ENCODE measurements at regions not wholly inside any gene's neighbourhood (a gene's known extent, or its start where the extent isn't known, plus 50 kb on each side); places are given as distances from the start of the nearest gene placed in this dataset.

DNA sequence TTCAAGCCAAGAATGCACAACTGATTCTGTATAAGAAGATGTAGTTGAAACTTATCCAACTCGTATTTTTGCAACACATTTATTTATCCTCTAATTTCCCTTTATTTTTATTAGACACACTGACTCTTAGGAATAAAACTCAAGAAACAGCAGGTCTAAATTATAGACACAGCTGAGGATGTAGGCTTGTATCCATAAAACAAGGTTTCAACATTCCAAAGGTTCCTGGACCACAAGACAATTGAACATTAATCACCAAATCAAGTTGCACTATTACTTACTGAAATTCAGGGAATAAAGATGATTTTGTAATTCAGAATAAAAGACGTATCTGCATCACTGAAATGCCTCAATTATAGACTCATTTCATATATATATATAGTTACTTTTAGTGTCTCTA, 683.5 kb upstream of the GRIA3 start:
- DNase-seq (ENCODE audit: extremely low read depth in 1 of 4, low spot score in 3 of 4), result no peak
- Histone ChIP-seq H3K9ac (ENCODE audit: insufficient read depth in 1 of 2, low read depth in 2 of 2, low read length in 2 of 2) (no peak overlapping the region), H4K20me1 (replicated peaks; ENCODE audit: control insufficient read depth, insufficient read depth, low read length) (no peaks in the 10 kb centered on the region), H3K9me3 (replicated peaks; ENCODE audit: control insufficient read depth, insufficient read depth, low read depth, low read length) (no peaks in the 10 kb centered on the region), H3K79me2 (ENCODE audit: control insufficient read depth, insufficient read depth, low read length) (no peaks in the 10 kb centered on the region), H3K4me1 (replicated peaks in 1 of 2; ENCODE audit: control insufficient read depth in 2 of 2, insufficient read depth in 2 of 2, low read length in 2 of 2) (no peaks in the 10 kb centered on the region), H2AFZ (ENCODE audit: low read depth, low read length) (no peak overlapping the region), H3K27ac (ENCODE audit: extremely low read depth, low read depth, low read length) (no peak overlapping the region), H3K27me3 (ENCODE audit: control insufficient read depth in 2 of 2, insufficient read depth in 2 of 2, low read length in 2 of 2) (no peaks in the 10 kb centered on the region), H3K9me1 (ENCODE audit: control insufficient read depth, insufficient read depth, low read length) (no peaks in the 10 kb centered on the region), H3K4me2 (ENCODE audit: insufficient read depth, low read length) (no peak overlapping the region), H3K36me3 (ENCODE audit: control insufficient read depth, insufficient read depth, low read length) (no peaks in the 10 kb centered on the region), H3K4me3 (no peak overlapping the region)
- 0% methylated on average over 2 of the region's 2 CpGs for WGBS (ENCODE audit: insufficient coverage, low coverage, missing lambda C conversion rate)
- POLR2A ChIA-PET, result no interaction called here
- CTCF ChIA-PET (ENCODE audit: low intra/inter-chr PET ratio), result no interaction called here
- no TSS peak for BruUV-seq (replicated peaks)
- no peak for ATAC-seq
- intact Hi-C loops (cut with micrococcal nuclease) (no loop called here), in situ Hi-C loops (cut with MboI) (no loop called here)
- FAIRE-seq, result no peak
- no peak for TF ChIP-seq SAFB (IDR thresholded peaks at IDR 0.05; ENCODE audit: borderline replicate concordance, low read depth, low read length)
- no peak for TF ChIP-seq ZFP36 (IDR thresholded peaks at IDR 0.05; ENCODE audit: low read depth, low read length, partially characterized antibody)
- no peak for TF ChIP-seq E2F3 (CRISPR knock-in tag; IDR thresholded peaks at IDR 0.05)
- TF ChIP-seq, protein P1, sequence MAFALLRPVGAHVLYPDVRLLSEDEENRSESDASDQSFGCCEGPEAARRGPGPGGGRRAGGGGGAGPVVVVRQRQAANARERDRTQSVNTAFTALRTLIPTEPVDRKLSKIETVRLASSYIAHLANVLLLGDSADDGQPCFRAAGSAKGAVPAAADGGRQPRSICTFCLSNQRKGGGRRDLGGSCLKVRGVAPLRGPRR (CRISPR knock-in tag; IDR thresholded peaks at IDR 0.05), result no peak
- no peak for TF ChIP-seq NFATC3 (IDR thresholded peaks at IDR 0.05)
- no peak for TF ChIP-seq BCOR (IDR thresholded peaks at IDR 0.05)
- TF ChIP-seq ZNF431 (CRISPR knock-in tag; IDR thresholded peaks at IDR 0.05), result no peak
- TF ChIP-seq, protein P2, sequence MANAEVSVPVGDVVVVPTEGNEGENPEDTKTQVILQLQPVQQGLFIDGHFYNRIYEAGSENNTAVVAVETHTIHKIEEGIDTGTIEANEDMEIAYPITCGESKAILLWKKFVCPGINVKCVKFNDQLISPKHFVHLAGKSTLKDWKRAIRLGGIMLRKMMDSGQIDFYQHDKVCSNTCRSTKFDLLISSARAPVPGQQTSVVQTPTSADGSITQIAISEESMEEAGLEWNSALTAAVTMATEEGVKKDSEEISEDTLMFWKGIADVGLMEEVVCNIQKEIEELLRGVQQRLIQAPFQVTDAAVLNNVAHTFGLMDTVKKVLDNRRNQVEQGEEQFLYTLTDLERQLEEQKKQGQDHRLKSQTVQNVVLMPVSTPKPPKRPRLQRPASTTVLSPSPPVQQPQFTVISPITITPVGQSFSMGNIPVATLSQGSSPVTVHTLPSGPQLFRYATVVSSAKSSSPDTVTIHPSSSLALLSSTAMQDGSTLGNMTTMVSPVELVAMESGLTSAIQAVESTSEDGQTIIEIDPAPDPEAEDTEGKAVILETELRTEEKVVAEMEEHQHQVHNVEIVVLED (CRISPR knock-in tag; IDR thresholded peaks at IDR 0.05), result no peak
- no peak for TF ChIP-seq CBX1 (IDR thresholded peaks at IDR 0.05; ENCODE audit: low read depth)
- no peak for TF ChIP-seq RHOXF2B (CRISPR knock-in tag; conservative IDR thresholded peaks at IDR 0.05)
- TF ChIP-seq RFX7 (CRISPR knock-in tag; IDR thresholded peaks at IDR 0.05), result no peak
- TF ChIP-seq OTX1 (CRISPR knock-in tag; IDR thresholded peaks at IDR 0.05), result no peak
- TF ChIP-seq TFAM (CRISPR knock-in tag; conservative IDR thresholded peaks at IDR 0.05), result no peak
- no peak for TF ChIP-seq ILF3 (IDR thresholded peaks at IDR 0.05; ENCODE audit: borderline replicate concordance)
- TF ChIP-seq XRCC4 (IDR thresholded peaks at IDR 0.05; ENCODE audit: extremely low read depth, insufficient read depth, insufficient read length), result no peak
- no peak for TF ChIP-seq CBX3 (IDR thresholded peaks at IDR 0.05; ENCODE audit: borderline replicate concordance in 1 of 2, low read length in 2 of 2)
- TF ChIP-seq, protein P3, sequence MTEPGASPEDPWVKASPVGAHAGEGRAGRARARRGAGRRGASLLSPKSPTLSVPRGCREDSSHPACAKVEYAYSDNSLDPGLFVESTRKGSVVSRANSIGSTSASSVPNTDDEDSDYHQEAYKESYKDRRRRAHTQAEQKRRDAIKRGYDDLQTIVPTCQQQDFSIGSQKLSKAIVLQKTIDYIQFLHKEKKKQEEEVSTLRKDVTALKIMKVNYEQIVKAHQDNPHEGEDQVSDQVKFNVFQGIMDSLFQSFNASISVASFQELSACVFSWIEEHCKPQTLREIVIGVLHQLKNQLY (CRISPR knock-in tag; conservative IDR thresholded peaks at IDR 0.05), result no peak

Data from K562 (cell line).